GM12878 (cell line): ENCODE measurements at regions not wholly inside any gene's neighbourhood (a gene's known extent, or its start where the extent isn't known, plus 50 kb on each side); places are given as distances from the start of the nearest gene placed in this dataset.

Experiments used
- BCL3 ChIP-seq: IDR thresholded peaks from 2 replicates; pipeline ENCODE4 v1.6.1; 2011; ENCODE audit warnings: borderline replicate concordance, low read depth, mild to moderate bottlenecking, moderate library complexity, low read length; ENCODE audit not compliant: insufficient read depth, poor library complexity, severe bottlenecking
- EZH2 ChIP-seq: IDR thresholded peaks from 2 replicates; pipeline ENCODE4 v1.6.1; 2012; ENCODE audit warnings: low read depth, mild to moderate bottlenecking, control low read depth, inconsistent platforms, low read length, borderline replicate concordance; ENCODE audit not compliant: control insufficient read depth
- FOXM1 ChIP-seq: IDR thresholded peaks from 2 replicates; pipeline ENCODE4 v1.6.1; 2012; ENCODE audit warnings: low read depth, mild to moderate bottlenecking, inconsistent platforms, low read length, moderate library complexity
- KAT2A ChIP-seq: conservative IDR thresholded peaks from 2 replicates; pipeline ENCODE4 v1.6.1; 2011; ENCODE audit warnings: low read depth, low read length; ENCODE audit not compliant: control insufficient read depth
- POLR2A ChIP-seq: IDR thresholded peaks from 2 replicates; pipeline ENCODE4 v1.6.1; 2011; ENCODE audit warnings: low read depth, mild to moderate bottlenecking, low read length

DNA sequence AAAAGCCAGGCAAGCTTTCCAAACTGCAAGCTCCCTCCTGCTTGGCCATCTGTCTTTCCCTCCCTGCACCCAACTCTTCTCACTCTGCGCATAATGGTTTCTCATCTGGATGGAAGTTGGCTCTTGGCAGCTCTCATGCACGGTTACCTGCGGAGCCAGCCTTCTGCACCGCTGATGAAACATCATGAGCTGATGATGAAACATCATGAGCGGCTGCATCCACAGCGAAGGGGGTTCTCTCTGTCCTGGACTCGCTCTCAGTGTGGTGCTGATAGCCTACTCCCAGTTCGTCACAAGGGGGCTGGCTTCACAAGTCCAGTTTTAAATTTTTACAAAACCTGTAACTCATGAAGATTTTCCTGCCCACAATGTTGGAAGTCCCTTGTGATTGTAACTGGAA lies 457.5 kb downstream of the ACTR3B start:
- no peak for TF ChIP-seq POLR2A
- no peak for TF ChIP-seq FOXM1
- TF ChIP-seq EZH2, result no peak
- TF ChIP-seq BCL3, result no peak
- no peak for TF ChIP-seq KAT2A
